HEK293 (cell line): ENCODE measurements at regions not wholly inside any gene's neighbourhood (a gene's known extent, or its start where the extent isn't known, plus 50 kb on each side); places are given as distances from the start of the nearest gene placed in this dataset.
"Not testable (repeated sequence)": the region's sequence is repeated elsewhere in the genome, so short reads cannot be mapped to it uniquely, and the experiment has no call there.

Source experiments
- YY1 ChIP-seq: fragments of 450-650 bp; formaldehyde crosslinking; IDR thresholded peaks from 2 replicates; pipeline ENCODE4 v1.5.1; 2018; ENCODE audit warnings: missing biosample characterization, missing genetic modification characterization
- ZBTB7A ChIP-seq: fragments of 450-650 bp; formaldehyde crosslinking; IDR thresholded peaks from 2 replicates; pipeline ENCODE4 v1.5.1; 2016; ENCODE audit warnings: low read depth, missing biosample characterization, missing genetic modification characterization
- ZNF16 ChIP-seq: fragments of 450-650 bp; formaldehyde crosslinking; IDR thresholded peaks from 2 replicates; pipeline ENCODE4 v1.5.1; 2016; ENCODE audit warnings: low read depth, missing biosample characterization, missing genetic modification characterization
- ZNF169 ChIP-seq: fragments of 450-650 bp; formaldehyde crosslinking; IDR thresholded peaks from 2 replicates; pipeline ENCODE4 v1.5.1; 2016; ENCODE audit warnings: missing biosample characterization, missing genetic modification characterization
- ZNF548 ChIP-seq: fragments of 450-650 bp; formaldehyde crosslinking; IDR thresholded peaks from 2 replicates; pipeline ENCODE4 v1.5.1; 2016; ENCODE audit warnings: missing biosample characterization, missing genetic modification characterization
- ZNF830 ChIP-seq: fragments of 450-650 bp; IDR thresholded peaks from 2 replicates; pipeline ENCODE4 v1.5.0; 2018; ENCODE audit warnings: missing biosample characterization, missing genetic modification characterization, low read depth, mild to moderate bottlenecking, moderate library complexity
- TF ChIP-seq, protein P1 (sequence below): fragments of 450-650 bp; formaldehyde crosslinking; IDR thresholded peaks from 2 replicates; pipeline ENCODE4 v1.5.1; 2016; ENCODE audit warnings: missing biosample characterization, missing genetic modification characterization
- TF ChIP-seq, protein P2 (sequence below): fragments of 450-650 bp; formaldehyde crosslinking; IDR thresholded peaks from 2 replicates; pipeline ENCODE4 v1.5.1; 2016; ENCODE audit warnings: missing biosample characterization, missing genetic modification characterization
- TF ChIP-seq, protein P3 (sequence below): fragments of 450-650 bp; formaldehyde crosslinking; IDR thresholded peaks from 2 replicates; pipeline ENCODE4 v1.5.1; 2016; ENCODE audit warnings: missing biosample characterization, missing genetic modification characterization
- TF ChIP-seq, protein P4 (sequence below): fragments of 450-650 bp; formaldehyde crosslinking; IDR thresholded peaks from 2 replicates; pipeline ENCODE4 v1.5.1; 2016; ENCODE audit warnings: missing biosample characterization, missing genetic modification characterization, low read depth
- TF ChIP-seq, protein P5 (sequence below): fragments of 450-650 bp; formaldehyde crosslinking; optimal IDR thresholded peaks from 2 replicates; pipeline ENCODE3; 2016; ENCODE audit warnings: missing biosample characterization, mild to moderate bottlenecking, missing genetic modification characterization
- TF ChIP-seq, protein P6 (sequence below): fragments of 450-650 bp; formaldehyde crosslinking; IDR thresholded peaks from 2 replicates; pipeline ENCODE4 v1.5.1; 2016; ENCODE audit warnings: missing biosample characterization, missing genetic modification characterization, low read depth

DNA sequence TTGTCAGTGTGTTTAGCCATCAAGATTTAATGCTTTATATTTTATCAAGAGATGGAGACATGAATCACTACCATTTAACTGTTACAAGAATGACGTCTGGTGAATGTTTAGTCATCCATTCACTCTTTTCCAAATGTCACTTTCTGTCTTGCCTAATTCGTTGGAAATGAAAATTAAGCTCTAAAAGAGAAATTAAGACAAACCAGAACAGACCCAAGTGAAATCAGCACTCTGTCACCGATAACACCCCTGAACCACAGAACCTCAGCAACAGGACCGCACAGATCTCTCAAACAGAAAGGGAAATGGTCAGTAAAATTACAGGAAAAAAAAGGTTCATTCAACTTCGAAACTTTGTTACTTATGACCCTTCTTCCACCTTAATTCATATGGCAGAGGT lies 320.9 kb downstream of the BCL2L11 start:
- TF ChIP-seq, protein P1, sequence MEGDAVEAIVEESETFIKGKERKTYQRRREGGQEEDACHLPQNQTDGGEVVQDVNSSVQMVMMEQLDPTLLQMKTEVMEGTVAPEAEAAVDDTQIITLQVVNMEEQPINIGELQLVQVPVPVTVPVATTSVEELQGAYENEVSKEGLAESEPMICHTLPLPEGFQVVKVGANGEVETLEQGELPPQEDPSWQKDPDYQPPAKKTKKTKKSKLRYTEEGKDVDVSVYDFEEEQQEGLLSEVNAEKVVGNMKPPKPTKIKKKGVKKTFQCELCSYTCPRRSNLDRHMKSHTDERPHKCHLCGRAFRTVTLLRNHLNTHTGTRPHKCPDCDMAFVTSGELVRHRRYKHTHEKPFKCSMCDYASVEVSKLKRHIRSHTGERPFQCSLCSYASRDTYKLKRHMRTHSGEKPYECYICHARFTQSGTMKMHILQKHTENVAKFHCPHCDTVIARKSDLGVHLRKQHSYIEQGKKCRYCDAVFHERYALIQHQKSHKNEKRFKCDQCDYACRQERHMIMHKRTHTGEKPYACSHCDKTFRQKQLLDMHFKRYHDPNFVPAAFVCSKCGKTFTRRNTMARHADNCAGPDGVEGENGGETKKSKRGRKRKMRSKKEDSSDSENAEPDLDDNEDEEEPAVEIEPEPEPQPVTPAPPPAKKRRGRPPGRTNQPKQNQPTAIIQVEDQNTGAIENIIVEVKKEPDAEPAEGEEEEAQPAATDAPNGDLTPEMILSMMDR (tag by site-specific recombination), result not testable (repeated sequence)
- not testable (repeated sequence) for TF ChIP-seq YY1 (tag by site-specific recombination); ZNF16 (tag by site-specific recombination); ZNF548; ZNF830 (tag by site-specific recombination); ZNF169; ZBTB7A (tag by site-specific recombination)
- TF ChIP-seq, protein P2, sequence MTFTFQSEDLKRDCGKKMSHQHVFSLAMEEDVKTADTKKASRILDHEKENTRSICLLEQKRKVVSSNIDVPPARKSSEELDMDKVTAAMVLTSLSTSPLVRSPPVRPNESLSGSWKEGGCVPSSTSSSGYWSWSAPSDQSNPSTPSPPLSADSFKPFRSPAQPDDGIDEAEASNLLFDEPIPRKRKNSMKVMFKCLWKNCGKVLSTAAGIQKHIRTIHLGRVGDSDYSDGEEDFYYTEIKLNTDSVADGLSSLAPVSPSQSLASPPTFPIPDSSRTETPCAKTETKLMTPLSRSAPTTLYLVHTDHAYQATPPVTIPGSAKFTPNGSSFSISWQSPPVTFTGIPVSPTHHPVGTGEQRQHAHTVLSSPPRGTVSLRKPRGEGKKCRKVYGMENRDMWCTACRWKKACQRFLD, result not testable (repeated sequence)
- TF ChIP-seq, protein P3, sequence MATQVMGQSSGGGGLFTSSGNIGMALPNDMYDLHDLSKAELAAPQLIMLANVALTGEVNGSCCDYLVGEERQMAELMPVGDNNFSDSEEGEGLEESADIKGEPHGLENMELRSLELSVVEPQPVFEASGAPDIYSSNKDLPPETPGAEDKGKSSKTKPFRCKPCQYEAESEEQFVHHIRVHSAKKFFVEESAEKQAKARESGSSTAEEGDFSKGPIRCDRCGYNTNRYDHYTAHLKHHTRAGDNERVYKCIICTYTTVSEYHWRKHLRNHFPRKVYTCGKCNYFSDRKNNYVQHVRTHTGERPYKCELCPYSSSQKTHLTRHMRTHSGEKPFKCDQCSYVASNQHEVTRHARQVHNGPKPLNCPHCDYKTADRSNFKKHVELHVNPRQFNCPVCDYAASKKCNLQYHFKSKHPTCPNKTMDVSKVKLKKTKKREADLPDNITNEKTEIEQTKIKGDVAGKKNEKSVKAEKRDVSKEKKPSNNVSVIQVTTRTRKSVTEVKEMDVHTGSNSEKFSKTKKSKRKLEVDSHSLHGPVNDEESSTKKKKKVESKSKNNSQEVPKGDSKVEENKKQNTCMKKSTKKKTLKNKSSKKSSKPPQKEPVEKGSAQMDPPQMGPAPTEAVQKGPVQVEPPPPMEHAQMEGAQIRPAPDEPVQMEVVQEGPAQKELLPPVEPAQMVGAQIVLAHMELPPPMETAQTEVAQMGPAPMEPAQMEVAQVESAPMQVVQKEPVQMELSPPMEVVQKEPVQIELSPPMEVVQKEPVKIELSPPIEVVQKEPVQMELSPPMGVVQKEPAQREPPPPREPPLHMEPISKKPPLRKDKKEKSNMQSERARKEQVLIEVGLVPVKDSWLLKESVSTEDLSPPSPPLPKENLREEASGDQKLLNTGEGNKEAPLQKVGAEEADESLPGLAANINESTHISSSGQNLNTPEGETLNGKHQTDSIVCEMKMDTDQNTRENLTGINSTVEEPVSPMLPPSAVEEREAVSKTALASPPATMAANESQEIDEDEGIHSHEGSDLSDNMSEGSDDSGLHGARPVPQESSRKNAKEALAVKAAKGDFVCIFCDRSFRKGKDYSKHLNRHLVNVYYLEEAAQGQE (tag by site-specific recombination), result not testable (repeated sequence)
- TF ChIP-seq, protein P4, sequence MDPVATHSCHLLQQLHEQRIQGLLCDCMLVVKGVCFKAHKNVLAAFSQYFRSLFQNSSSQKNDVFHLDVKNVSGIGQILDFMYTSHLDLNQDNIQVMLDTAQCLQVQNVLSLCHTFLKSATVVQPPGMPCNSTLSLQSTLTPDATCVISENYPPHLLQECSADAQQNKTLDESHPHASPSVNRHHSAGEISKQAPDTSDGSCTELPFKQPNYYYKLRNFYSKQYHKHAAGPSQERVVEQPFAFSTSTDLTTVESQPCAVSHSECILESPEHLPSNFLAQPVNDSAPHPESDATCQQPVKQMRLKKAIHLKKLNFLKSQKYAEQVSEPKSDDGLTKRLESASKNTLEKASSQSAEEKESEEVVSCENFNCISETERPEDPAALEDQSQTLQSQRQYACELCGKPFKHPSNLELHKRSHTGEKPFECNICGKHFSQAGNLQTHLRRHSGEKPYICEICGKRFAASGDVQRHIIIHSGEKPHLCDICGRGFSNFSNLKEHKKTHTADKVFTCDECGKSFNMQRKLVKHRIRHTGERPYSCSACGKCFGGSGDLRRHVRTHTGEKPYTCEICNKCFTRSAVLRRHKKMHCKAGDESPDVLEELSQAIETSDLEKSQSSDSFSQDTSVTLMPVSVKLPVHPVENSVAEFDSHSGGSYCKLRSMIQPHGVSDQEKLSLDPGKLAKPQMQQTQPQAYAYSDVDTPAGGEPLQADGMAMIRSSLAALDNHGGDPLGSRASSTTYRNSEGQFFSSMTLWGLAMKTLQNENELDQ (tag by site-specific recombination), result not testable (repeated sequence)
- TF ChIP-seq, protein P5, sequence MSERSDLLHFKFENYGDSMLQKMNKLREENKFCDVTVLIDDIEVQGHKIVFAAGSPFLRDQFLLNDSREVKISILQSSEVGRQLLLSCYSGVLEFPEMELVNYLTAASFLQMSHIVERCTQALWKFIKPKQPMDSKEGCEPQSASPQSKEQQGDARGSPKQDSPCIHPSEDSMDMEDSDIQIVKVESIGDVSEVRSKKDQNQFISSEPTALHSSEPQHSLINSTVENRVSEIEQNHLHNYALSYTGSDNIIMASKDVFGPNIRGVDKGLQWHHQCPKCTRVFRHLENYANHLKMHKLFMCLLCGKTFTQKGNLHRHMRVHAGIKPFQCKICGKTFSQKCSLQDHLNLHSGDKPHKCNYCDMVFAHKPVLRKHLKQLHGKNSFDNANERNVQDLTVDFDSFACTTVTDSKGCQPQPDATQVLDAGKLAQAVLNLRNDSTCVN (tag by site-specific recombination), result not testable (repeated sequence)
- TF ChIP-seq, protein P6, sequence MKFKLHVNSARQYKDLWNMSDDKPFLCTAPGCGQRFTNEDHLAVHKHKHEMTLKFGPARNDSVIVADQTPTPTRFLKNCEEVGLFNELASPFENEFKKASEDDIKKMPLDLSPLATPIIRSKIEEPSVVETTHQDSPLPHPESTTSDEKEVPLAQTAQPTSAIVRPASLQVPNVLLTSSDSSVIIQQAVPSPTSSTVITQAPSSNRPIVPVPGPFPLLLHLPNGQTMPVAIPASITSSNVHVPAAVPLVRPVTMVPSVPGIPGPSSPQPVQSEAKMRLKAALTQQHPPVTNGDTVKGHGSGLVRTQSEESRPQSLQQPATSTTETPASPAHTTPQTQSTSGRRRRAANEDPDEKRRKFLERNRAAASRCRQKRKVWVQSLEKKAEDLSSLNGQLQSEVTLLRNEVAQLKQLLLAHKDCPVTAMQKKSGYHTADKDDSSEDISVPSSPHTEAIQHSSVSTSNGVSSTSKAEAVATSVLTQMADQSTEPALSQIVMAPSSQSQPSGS (tag by site-specific recombination), result not testable (repeated sequence)
